ENCODE measurements at regions not wholly inside any gene's neighbourhood (a gene's known extent, or its start where the extent isn't known, plus 50 kb on each side); places are given as distances from the start of the nearest gene placed in this dataset.

DNA sequence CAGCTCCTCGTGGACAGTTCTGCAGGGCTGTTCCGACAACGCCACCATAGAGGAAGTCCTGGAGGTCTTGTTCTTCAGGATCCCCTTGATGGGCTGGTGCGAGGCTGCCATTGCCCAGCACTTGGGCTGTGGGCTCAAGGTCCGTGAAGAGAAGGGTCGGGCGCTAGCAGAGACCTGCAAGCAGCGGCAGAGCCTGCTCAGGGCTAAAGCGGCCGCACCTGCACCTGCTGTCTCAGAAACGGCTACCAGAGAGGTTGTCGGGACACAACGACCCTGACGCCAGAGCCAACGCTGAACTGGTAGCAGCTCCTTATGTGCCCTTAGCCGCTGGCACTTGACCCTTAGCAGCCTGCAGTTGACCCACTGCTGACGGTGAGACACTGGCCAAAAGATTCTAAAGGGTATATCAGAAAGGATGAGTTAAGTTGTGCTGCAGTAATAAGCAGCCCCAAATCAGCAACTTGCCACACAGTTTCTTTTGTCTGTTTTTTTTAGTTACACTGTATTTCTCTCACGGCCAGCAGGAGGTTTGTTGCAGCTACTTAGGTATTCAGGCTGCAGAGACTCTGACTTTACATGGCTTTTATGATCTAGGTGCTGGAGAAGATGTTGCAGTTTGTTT, 55.5 kb upstream of the ST6GAL2 start:
- Histone ChIP-seq H3K4me1 (ENCODE audit: control insufficient read depth, insufficient read depth, low read length) (no peaks in the 10 kb centered on the region), H3K9ac (ENCODE audit: low read length) (no peak overlapping the region), H3K9me3 (ENCODE audit: control insufficient read depth, insufficient read depth, low read depth, low read length) (peaks cover 6% of the 10 kb centered on the region), H3K27ac (ENCODE audit: low read depth, low read length) (no peak overlapping the region), H3K36me3 (ENCODE audit: control insufficient read depth, insufficient read depth, low read length) (no peaks in the 10 kb centered on the region), H3K27me3 (ENCODE audit: control insufficient read depth, insufficient read depth, low read length) (no peaks in the 10 kb centered on the region), H3K4me3 (ENCODE audit: low read depth, low read length) (no peak overlapping the region)

DNA sequence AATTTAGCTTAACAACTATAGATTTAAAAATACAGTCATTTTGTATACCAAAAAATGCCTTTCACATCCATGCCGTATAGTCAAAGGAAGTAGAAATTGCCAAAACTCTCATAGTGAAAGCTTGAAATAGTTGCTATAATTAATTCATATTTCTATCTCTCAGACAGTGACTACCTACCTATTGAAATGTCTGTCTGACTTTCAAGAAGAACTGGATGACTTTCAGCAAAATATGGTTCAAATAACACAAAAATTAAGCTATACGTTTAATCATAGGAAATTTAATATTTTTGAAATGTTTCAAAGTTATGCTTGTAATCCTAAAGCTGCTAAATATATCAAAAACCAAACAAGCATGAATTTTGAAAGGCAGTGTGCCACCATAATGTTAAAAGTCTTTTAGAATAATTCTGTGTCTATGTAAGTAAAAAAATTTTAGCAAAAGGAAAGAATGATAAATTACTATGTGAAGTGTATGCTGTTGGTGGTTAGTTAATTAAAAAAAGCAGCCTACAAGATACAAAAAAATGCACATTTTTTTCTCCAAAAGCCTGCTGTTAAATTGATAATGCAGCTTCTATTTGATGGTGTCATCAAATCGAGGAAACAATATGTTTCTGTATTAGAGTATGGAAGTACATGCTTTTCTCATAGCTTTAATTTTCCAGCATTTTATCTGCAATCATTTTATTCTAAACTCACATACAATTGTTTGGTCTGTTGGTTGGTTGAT, 57.7 kb upstream of the ST6GAL2 start:
- no peak overlapping the region for H3K4me3 ChIP-seq (ENCODE audit: low read depth, low read length)
- H3K9me3 ChIP-seq (ENCODE audit: control insufficient read depth, insufficient read depth, low read depth, low read length): peaks cover 6% of the 10 kb centered on the region
- H3K27ac ChIP-seq (ENCODE audit: low read depth, low read length): no peak overlapping the region
- H3K9ac ChIP-seq (ENCODE audit: low read length): no peak overlapping the region
- H3K36me3 ChIP-seq (ENCODE audit: control insufficient read depth, insufficient read depth, low read length): no peaks in the 10 kb centered on the region
- H3K4me1 ChIP-seq (ENCODE audit: control insufficient read depth, insufficient read depth, low read length): no peaks in the 10 kb centered on the region
- no peaks in the 10 kb centered on the region for H3K27me3 ChIP-seq (ENCODE audit: control insufficient read depth, insufficient read depth, low read length)

DNA sequence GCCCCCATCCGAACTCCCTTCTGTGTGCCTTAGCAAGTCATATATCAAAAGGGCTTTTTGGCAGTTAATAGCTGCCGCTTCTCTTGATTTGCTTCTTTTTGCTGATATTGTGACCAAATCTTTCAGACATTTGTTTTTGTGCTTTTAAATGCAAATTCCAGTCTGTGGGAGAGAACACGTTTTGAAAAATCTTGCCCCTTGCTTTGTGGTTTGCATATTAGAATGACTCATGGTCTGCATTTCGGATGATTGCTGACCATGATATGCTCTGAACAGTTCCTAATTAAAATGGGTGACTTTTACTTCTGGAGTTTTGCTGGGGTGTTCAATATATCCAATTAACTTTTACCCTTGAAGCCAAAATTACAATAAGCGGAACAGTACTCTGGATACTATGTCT, 58.2 kb upstream of the ST6GAL2 start:
- no peak overlapping the region for H3K27ac ChIP-seq (ENCODE audit: low read depth, low read length)
- H3K4me3 ChIP-seq (ENCODE audit: low read depth, low read length): no peak overlapping the region
- no peaks in the 10 kb centered on the region for H3K36me3 ChIP-seq (ENCODE audit: control insufficient read depth, insufficient read depth, low read length)
- H3K27me3 ChIP-seq (ENCODE audit: control insufficient read depth, insufficient read depth, low read length): no peaks in the 10 kb centered on the region
- peaks cover 6% of the 10 kb centered on the region for H3K9me3 ChIP-seq (ENCODE audit: control insufficient read depth, insufficient read depth, low read depth, low read length)
- no peaks in the 10 kb centered on the region for H3K4me1 ChIP-seq (ENCODE audit: control insufficient read depth, insufficient read depth, low read length)
- no peak overlapping the region for H3K9ac ChIP-seq (ENCODE audit: low read length)

DNA sequence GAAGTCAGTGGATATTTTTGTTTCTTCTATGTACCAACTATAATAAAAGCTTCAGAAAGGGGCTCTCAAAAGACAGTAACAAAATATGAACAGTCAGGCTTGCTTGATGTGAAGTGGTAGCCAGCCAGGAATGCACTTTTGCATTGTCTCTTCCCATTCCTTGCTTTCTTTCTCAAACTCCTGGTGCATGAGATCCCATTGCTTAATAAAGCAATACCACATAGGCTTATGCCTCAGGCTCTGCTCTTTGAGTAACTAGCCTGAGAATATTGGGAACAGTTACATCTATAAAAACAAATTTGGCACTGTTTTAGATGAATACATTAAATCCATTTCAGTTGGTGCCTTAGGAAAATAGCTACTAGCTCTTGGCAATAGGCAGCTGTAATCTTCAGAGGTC, 62.6 kb upstream of the ST6GAL2 start:
- H3K4me3 ChIP-seq (ENCODE audit: low read depth, low read length): no peak overlapping the region
- no peak overlapping the region for H3K27ac ChIP-seq (ENCODE audit: low read depth, low read length)
- H3K4me1 ChIP-seq (ENCODE audit: control insufficient read depth, insufficient read depth, low read length): no peaks in the 10 kb centered on the region
- H3K27me3 ChIP-seq (ENCODE audit: control insufficient read depth, insufficient read depth, low read length): no peaks in the 10 kb centered on the region
- no peak overlapping the region for H3K9ac ChIP-seq (ENCODE audit: low read length)
- no peaks in the 10 kb centered on the region for H3K9me3 ChIP-seq (ENCODE audit: control insufficient read depth, insufficient read depth, low read depth, low read length)
- no peaks in the 10 kb centered on the region for H3K36me3 ChIP-seq (ENCODE audit: control insufficient read depth, insufficient read depth, low read length)

DNA sequence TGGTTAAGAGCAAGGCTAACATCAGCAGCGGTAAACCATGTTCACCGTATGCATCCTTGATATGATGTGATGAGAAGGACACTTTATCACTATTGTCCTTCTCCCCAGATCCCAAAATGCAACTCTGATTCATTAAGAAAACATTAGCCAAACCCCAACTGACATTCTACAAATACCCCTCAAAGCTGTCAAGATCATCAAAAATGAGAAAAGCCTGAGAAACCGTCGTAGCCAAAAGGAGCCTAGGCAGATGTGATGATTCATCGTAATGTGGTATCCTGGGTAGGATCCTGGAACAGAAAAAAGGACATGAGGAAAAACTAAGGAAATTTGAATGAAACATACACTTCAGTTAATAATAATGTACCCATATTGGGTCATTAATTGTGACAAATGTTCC, 67.3 kb upstream of the ST6GAL2 start:
- H3K36me3 ChIP-seq (ENCODE audit: control insufficient read depth, insufficient read depth, low read length): no peaks in the 10 kb centered on the region
- H3K9me3 ChIP-seq (ENCODE audit: control insufficient read depth, insufficient read depth, low read depth, low read length): no peaks in the 10 kb centered on the region
- no peak overlapping the region for H3K4me3 ChIP-seq (ENCODE audit: low read depth, low read length)
- peaks cover 4% of the 10 kb centered on the region; the same call in 1 of the 2 replicates for H3K4me1 ChIP-seq (ENCODE audit: control insufficient read depth, insufficient read depth, low read length)
- no peak overlapping the region for H3K27ac ChIP-seq (ENCODE audit: low read depth, low read length)
- no peak overlapping the region for H3K9ac ChIP-seq (ENCODE audit: low read length)
- no peaks in the 10 kb centered on the region for H3K27me3 ChIP-seq (ENCODE audit: control insufficient read depth, insufficient read depth, low read length)

- H3K36me3 ChIP-seq (ENCODE audit: control insufficient read depth, insufficient read depth, low read length): no peaks in the 10 kb centered on the region
- H3K4me3 ChIP-seq (ENCODE audit: low read depth, low read length): no peak overlapping the region
- H3K9me3 ChIP-seq (ENCODE audit: control insufficient read depth, insufficient read depth, low read depth, low read length): no peaks in the 10 kb centered on the region
- no peak overlapping the region for H3K27ac ChIP-seq (ENCODE audit: low read depth, low read length)
- no peaks in the 10 kb centered on the region for H3K27me3 ChIP-seq (ENCODE audit: control insufficient read depth, insufficient read depth, low read length)
- H3K4me1 ChIP-seq (ENCODE audit: control insufficient read depth, insufficient read depth, low read length): peaks cover 4% of the 10 kb centered on the region; the same call in 1 of the 2 replicates
- H3K9ac ChIP-seq (ENCODE audit: low read length): no peak overlapping the region
Measured at GRCh38 chr2:106953779-106954178, 67.8 kb upstream of the ST6GAL2 start.

DNA sequence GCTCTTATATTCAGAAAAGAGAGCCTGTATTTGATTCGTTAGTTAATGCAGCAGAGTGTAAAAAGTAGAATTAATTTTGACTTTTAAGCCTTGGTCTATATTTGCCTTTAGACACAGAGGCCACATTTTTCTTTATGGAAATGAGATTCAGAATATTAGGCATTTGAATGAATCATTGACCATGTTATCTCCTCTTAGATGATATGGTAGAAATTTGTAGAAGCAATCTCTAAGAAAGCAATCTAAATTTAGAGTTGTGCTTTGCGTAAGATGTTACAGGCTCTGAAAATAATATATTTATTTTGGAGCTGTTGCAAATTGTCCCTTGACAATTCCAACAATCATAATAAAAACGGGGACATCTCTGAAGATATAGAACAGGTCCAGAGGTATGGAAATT, 68.3 kb upstream of the ST6GAL2 start:
- H3K9ac ChIP-seq (ENCODE audit: low read length): no peak overlapping the region
- H3K27ac ChIP-seq (ENCODE audit: low read depth, low read length): no peak overlapping the region
- H3K4me3 ChIP-seq (ENCODE audit: low read depth, low read length): no peak overlapping the region
- H3K9me3 ChIP-seq (ENCODE audit: control insufficient read depth, insufficient read depth, low read depth, low read length): no peaks in the 10 kb centered on the region
- H3K36me3 ChIP-seq (ENCODE audit: control insufficient read depth, insufficient read depth, low read length): no peaks in the 10 kb centered on the region
- peaks cover 4% of the 10 kb centered on the region; the same call in 1 of the 2 replicates for H3K4me1 ChIP-seq (ENCODE audit: control insufficient read depth, insufficient read depth, low read length)
- H3K27me3 ChIP-seq (ENCODE audit: control insufficient read depth, insufficient read depth, low read length): no peaks in the 10 kb centered on the region

DNA sequence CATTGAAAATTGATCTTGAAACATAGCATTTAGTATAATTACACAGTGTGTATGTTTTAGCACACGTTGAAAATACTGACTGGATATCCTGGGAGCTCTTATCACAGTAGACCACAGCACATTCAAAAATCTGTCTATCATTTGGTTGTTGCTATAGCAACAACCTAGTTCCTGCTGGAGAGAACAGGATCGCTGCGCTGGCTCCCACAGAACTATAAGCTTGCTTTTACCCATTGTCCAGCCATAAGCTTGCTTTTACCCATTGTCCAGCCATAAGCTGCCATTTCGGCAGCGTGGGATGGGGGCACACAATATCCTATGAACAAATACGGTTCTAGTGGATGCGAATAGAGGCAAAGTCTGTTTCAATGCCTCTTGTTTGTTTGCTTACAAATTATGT, 70.4 kb upstream of the ST6GAL2 start:
- Histone ChIP-seq H3K4me1 (ENCODE audit: control insufficient read depth, insufficient read depth, low read length) (peaks cover 4% of the 10 kb centered on the region), H3K9me3 (ENCODE audit: control insufficient read depth, insufficient read depth, low read depth, low read length) (no peaks in the 10 kb centered on the region), H3K36me3 (ENCODE audit: control insufficient read depth, insufficient read depth, low read length) (no peaks in the 10 kb centered on the region), H3K4me3 (ENCODE audit: low read depth, low read length) (no peak overlapping the region), H3K27ac (ENCODE audit: low read depth, low read length) (no peak overlapping the region), H3K9ac (ENCODE audit: low read length) (no peak overlapping the region), H3K27me3 (ENCODE audit: control insufficient read depth, insufficient read depth, low read length) (no peaks in the 10 kb centered on the region)

DNA sequence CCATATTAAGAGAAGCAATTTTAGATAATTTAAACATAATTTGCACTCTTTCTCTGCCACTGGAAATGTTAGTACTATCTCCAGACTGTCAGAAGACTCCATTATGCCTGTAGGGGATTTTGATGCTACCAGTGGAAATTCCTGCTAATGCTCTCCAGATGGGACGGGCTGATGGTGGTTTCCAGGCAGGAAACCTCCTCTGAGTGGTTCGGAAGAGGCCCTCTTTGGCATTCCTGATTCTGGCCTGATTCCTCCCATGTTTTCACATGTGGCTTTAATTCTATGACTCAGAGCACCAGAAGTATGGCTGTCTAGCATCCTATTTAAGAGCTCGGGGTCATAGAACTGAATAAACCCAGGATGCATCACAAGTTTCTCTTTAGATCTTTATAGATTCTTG, 70.9 kb upstream of the ST6GAL2 start:
- Histone ChIP-seq H3K4me3 (ENCODE audit: low read depth, low read length) (no peak overlapping the region), H3K4me1 (ENCODE audit: control insufficient read depth, insufficient read depth, low read length) (peaks cover 4% of the 10 kb centered on the region), H3K9ac (ENCODE audit: low read length) (no peak overlapping the region), H3K9me3 (ENCODE audit: control insufficient read depth, insufficient read depth, low read depth, low read length) (no peaks in the 10 kb centered on the region), H3K36me3 (ENCODE audit: control insufficient read depth, insufficient read depth, low read length) (no peaks in the 10 kb centered on the region), H3K27me3 (ENCODE audit: control insufficient read depth, insufficient read depth, low read length) (no peaks in the 10 kb centered on the region), H3K27ac (ENCODE audit: low read depth, low read length) (no peak overlapping the region)

DNA sequence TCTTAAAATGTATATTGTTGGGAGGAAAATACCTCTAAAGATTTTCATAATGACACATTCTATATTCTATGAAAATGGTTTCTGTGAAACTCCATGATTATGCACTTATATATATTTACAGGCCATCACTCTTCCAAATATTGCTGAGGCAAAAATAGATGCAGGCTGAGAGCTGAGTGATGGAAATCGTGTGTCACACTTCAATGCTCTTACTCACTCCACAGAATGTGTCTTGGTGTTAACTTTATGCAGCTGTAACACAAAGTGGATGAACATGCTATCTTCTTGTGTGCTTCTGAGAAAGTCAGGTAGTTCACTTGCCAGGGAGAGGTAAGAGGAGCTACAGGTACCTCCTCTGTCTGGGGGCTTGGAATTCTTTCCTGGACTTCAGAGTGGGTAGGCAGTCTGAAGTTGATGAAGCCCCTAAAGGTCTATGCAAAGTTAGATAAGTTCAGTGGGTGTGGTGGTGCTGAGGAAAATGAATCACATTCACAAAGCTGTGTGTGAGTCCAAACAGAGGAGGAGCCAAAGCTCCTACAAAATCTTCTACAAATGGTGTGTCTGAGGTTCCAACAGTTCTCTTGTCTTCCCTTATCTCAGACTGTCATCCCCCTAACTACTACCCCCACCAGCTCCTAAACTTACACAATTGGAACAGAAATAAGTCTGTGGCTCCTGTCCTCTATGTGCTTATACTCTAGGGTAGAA, 74.2 kb upstream of the ST6GAL2 start:
- no peaks in the 10 kb centered on the region for H3K36me3 ChIP-seq (ENCODE audit: control insufficient read depth, insufficient read depth, low read length)
- H3K27me3 ChIP-seq (ENCODE audit: control insufficient read depth, insufficient read depth, low read length): no peaks in the 10 kb centered on the region
- no peaks in the 10 kb centered on the region for H3K9me3 ChIP-seq (ENCODE audit: control insufficient read depth, insufficient read depth, low read depth, low read length)
- H3K4me1 ChIP-seq (ENCODE audit: control insufficient read depth, insufficient read depth, low read length): no peaks in the 10 kb centered on the region; the same call in 1 of the 2 replicates
- no peak overlapping the region for H3K9ac ChIP-seq (ENCODE audit: low read length)
- H3K27ac ChIP-seq (ENCODE audit: low read depth, low read length): no peak overlapping the region
- no peak overlapping the region for H3K4me3 ChIP-seq (ENCODE audit: low read depth, low read length)

- H3K27ac ChIP-seq (ENCODE audit: low read depth, low read length): no peak overlapping the region
Measured at GRCh38 chr2:106960683-106961161, 74.8 kb upstream of the ST6GAL2 start.

More at GRCh38 chr2:106960683-106961161, 74.8 kb upstream of the ST6GAL2 start:
- no peaks in the 10 kb centered on the region for H3K9me3 ChIP-seq (ENCODE audit: control insufficient read depth, insufficient read depth, low read depth, low read length)
- H3K4me1 ChIP-seq (ENCODE audit: control insufficient read depth, insufficient read depth, low read length): no peaks in the 10 kb centered on the region; the same call in 1 of the 2 replicates
- H3K4me3 ChIP-seq (ENCODE audit: low read depth, low read length): no peak overlapping the region
- no peaks in the 10 kb centered on the region for H3K27me3 ChIP-seq (ENCODE audit: control insufficient read depth, insufficient read depth, low read length)
- no peak overlapping the region for H3K9ac ChIP-seq (ENCODE audit: low read length)
- no peaks in the 10 kb centered on the region for H3K36me3 ChIP-seq (ENCODE audit: control insufficient read depth, insufficient read depth, low read length)
